OCI-LY1 (cell line): ENCODE measurements at regions not wholly inside any gene's neighbourhood (a gene's known extent, or its start where the extent isn't known, plus 50 kb on each side); places are given as distances from the start of the nearest gene placed in this dataset.

Source experiments
- CTCF ChIP-seq: fragments of 200-600 bp; sonication (generic), shearing (Covaris generic); IDR thresholded peaks from 2 replicates; pipeline ENCODE4 v1.5.1; 2017; ENCODE audit warnings: mild to moderate bottlenecking, antibody characterized with exemption, low read length, moderate library complexity, mixed read lengths
- EZH2 ChIP-seq: fragments of 200-600 bp; sonication (generic), shearing (Covaris generic); IDR thresholded peaks from 2 replicates; pipeline ENCODE4 v1.8.0; 2017; ENCODE audit warnings: borderline replicate concordance, mixed run types, mild to moderate bottlenecking, antibody characterized with exemption, low read length, moderate library complexity, mixed read lengths

GRCh38 chr6:170062209-170062914 lies 228.5 kb downstream of the DLL1 start:
- TF ChIP-seq CTCF (no peak), EZH2 (no peak)
